WTC11 (cell line): ENCODE measurements at regions not wholly inside any gene's neighbourhood (a gene's known extent, or its start where the extent isn't known, plus 50 kb on each side); places are given as distances from the start of the nearest gene placed in this dataset.
"Not testable (repeated sequence)": the region's sequence is repeated elsewhere in the genome, so short reads cannot be mapped to it uniquely, and the experiment has no call there.

Experiments
- NFYB ChIP-seq: sonication (generic); formaldehyde crosslinking; conservative IDR thresholded peaks from 2 replicates; pipeline ENCODE4 v1.8.0; 2022; ENCODE audit warnings: low read depth, missing genetic modification reagents
- NR1H2 ChIP-seq: sonication (generic); formaldehyde crosslinking; IDR thresholded peaks from 2 replicates; pipeline ENCODE4 v1.9.0; 2021; ENCODE audit warnings: mild to moderate bottlenecking, moderate library complexity, missing genetic modification reagents
- TF ChIP-seq, protein P1 (sequence below): fragments of 200-600 bp; IDR thresholded peaks from 2 replicates; pipeline ENCODE4 v1.8.0; 2022; ENCODE audit warnings: antibody characterized with exemption

DNA sequence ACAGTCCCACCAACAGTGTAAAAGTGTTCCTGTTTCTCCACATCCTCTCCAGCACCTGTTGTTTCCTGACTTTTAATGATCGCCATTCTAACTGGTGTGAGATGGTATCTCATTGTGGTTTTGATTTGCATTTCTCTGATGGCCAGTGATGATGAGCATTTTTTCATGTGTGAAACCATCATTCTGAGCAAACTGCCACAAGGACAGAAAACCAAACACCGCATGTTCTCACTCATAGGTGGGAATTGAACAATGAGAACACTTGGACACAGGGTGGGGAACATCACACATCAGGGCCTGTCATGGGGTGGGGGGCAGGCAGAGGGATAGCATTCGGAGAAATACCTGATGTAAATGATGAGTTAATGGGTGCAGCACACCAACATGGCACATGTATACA, 240.8 kb downstream of the FAT3 start:
- TF ChIP-seq, protein P1, sequence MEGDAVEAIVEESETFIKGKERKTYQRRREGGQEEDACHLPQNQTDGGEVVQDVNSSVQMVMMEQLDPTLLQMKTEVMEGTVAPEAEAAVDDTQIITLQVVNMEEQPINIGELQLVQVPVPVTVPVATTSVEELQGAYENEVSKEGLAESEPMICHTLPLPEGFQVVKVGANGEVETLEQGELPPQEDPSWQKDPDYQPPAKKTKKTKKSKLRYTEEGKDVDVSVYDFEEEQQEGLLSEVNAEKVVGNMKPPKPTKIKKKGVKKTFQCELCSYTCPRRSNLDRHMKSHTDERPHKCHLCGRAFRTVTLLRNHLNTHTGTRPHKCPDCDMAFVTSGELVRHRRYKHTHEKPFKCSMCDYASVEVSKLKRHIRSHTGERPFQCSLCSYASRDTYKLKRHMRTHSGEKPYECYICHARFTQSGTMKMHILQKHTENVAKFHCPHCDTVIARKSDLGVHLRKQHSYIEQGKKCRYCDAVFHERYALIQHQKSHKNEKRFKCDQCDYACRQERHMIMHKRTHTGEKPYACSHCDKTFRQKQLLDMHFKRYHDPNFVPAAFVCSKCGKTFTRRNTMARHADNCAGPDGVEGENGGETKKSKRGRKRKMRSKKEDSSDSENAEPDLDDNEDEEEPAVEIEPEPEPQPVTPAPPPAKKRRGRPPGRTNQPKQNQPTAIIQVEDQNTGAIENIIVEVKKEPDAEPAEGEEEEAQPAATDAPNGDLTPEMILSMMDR = not testable (repeated sequence)
- not testable (repeated sequence) for TF ChIP-seq NFYB; NR1H2 (CRISPR knock-in tag)
